ENCODE measurements at regions not wholly inside any gene's neighbourhood (a gene's known extent, or its start where the extent isn't known, plus 50 kb on each side); places are given as distances from the start of the nearest gene placed in this dataset.
A peak's percentile ranks its signal among the peaks of the same experiment; 100 is the strongest.

- no peak for DNase-seq (ENCODE audit: low read depth)
Measured at GRCh38 chr5:152270096-152270495, 135.0 kb downstream of the NMUR2 start.

DNA sequence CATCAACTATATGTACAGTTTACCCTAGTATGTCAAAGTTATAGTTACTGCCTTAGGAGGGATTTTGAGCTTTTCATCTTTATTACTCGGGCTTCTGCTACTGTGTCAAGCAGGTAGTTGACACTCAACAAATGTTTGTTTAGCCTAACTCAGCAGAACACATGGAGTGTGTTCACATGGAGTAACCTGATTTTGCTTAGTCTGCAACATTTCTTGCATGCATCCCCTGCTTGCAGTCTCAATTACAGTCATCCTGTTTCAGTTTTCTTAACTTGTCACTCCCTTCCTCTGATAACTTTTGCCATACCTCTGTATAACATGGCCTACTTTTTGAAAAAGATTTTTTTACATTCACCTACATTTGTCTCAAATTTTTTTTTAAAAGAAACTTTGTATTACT lies 135.5 kb downstream of the NMUR2 start:
- DNase-seq (ENCODE audit: low read depth): no peak

GRCh38 chr5:152264645-152265254 lies 140.3 kb downstream of the NMUR2 start:
- DNase-seq (ENCODE audit: low read depth): peak; percentile 4

DNA sequence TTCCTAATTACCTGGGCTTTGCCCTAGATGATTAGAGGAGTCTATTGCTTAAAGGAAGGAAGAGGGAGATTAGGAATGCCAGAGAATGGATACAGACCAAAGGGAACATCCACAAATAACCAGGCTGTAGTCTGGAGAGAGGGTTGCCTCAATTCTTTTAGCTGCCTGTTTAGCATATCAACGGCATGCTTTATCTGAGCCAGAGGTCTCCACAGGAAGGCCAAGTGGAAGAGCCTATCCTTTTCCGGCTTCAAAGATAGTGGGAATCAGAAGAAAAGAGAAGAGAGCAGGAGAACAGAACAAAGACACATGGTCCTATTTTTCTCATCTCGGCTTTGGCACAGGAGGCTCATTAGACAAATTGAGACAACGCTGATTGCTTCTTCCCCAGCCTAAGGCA lies 142.4 kb downstream of the NMUR2 start:
- no peak for DNase-seq (ENCODE audit: low read depth)

DNA sequence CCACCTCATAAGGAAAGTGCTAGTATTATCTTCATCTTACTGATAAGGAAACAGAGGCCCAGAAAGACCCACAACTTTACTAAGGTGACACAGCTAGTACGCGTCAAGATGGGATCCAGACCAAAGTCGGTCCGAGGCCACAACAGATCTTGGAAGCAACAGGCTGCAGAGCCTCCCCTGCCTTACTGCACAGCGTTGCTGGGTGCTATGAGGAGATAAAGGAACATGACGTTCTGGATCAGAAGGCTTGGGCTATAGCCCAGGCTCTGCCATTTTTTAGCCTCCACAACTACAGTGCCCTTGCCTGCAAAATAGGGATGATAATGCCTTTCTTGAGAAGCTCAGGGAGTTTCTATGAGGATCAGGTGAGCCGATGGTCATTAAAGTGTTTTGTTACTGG lies 144.1 kb downstream of the NMUR2 start:
- no peak for DNase-seq (ENCODE audit: low read depth)

GRCh38 chr5:152259702-152260101 lies 145.4 kb downstream of the NMUR2 start:
- DNase-seq (ENCODE audit: low read depth): no peak

DNA sequence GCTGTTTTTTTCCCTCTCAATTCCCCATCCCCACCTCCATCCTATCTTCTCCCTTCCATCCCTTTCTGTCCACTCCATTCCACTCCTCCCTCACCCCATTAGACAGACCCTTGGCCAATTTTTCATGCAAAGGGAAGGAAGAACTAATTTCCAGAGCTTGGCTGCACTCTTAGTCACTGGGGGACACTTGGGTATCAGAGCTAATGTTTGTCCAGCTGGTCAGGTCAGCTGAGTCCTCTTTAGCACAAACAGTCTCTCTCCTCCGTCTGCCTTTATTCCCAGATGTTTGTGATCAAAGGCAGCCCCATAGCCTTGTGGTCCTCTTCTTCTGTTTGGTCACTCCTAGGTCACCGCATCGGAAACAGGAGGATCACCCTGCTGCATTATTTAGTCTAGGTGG lies 148.5 kb downstream of the NMUR2 start:
- DNase-seq (ENCODE audit: low read depth): no peak

DNA sequence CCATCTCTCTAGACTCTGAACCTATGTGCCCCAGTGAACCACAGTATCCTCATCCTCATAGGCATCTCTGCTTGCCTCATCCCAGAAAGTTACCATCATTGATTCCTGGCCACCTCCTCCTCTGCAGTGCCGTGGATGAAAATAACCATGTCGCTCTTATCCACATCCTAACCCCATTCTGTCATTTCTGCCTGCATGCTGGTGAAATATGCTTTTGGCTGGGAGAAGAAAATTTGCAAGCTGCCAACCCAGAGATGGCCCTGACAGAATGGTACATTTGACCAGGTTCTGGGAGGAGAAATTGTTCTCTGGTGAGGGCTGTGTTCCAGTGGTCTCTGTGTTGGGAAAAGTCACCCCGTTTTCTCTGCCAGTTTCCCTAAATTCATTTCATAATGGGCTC lies 149.7 kb downstream of the NMUR2 start:
- no peak for DNase-seq (ENCODE audit: low read depth)

DNA sequence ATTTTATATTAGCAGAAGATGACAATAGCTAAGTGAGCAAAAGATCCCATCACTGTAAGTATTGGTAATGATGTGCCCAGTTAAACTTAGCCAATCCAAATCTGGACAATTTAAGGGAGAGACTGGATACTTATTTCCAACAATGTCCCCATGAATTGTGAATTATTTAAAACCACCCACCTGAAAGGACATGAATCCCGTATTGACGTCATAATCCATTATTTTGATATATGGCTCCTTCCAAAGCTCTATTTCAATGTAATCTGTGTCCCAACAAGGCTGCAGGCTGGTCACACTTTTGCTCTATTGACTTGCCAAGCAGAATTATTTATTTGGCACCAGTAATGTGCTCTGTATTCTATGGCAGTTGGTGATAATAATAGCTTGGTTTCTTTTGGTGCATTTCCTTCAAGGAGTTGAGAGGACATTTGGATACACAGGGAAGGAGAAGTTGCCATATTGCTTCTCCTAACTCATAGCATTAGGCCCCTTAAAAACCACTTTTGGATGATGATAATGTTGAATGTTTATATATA lies 157.2 kb downstream of the NMUR2 start:
- DNase-seq (ENCODE audit: low read depth): no peak

GRCh38 chr5:152246401-152246800 lies 158.7 kb downstream of the NMUR2 start:
- DNase-seq (ENCODE audit: low read depth): peak; percentile 24

DNA sequence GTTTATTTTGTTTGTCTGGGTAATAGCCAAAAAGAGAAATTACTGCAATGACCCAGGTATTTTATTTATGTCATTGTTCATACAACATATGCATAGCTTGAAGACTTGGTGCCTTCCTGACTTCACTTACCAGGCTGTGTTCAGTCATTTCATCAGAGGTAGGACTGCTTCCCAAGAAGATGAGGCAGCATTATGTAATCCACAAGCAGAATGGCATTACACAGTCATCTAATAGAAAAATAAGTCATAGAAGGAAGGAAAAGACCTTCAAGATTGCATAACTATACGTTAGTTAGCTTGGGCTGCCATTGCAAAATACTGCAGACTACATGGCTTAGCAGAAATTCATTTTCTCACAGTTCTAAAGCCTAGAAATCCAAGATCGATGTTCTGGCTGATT lies 167.5 kb downstream of the NMUR2 start:
- no peak for DNase-seq (ENCODE audit: low read depth)

GRCh38 chr5:152226191-152226590 lies 178.9 kb downstream of the NMUR2 start:
- no peak for DNase-seq (ENCODE audit: low read depth)

DNA sequence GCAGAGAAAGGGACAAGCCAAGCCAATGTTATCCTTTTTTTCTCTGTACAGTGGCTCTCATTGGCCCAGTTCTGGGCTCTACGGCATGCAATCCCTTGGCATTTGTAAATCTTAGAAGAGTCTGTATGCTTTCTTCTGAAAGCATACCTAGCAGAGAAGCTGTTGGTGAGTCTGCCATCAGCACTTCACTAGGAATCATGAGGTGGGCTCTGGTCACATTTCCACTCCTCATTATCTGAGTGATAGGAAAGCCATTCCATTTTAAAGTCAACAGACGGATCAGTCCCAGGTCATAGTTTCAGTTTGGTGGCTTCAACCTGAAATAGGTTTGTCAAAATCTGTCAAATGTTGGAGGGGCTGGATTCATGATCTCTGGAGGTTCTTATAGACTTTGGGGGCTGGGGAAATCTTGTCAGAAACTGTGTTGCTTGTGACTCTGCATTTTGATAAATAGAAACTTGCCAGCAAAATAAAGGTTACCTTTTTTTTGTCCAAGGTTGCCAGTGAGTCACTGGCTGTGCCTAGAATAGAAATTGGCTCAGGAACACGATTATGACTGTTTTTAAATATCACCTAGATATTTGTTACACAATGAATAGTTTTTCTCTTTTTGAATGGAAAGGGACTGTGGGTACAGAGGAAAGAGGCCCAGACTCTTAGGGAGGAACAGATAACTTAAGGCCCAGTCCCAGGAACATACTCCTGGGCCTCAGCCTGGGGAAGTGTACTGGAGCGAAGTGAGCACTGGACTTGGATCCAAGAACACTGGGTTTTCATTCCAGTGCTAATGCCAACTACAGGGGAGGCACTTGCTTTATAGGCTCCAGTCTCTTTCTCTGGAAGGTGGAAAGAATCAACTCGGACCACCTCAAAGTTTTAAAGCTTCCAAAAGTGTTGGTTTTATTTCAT lies 183.1 kb downstream of the NMUR2 start:
- peak; percentile 16 for DNase-seq (ENCODE audit: low read depth)

- DNase-seq (ENCODE audit: low read depth): no peak
Measured at GRCh38 chr5:152218694-152219093, 186.4 kb downstream of the NMUR2 start.

GRCh38 chr5:152205804-152206203 lies 199.3 kb downstream of the NMUR2 start:
- no peak for DNase-seq (ENCODE audit: low read depth)

DNA sequence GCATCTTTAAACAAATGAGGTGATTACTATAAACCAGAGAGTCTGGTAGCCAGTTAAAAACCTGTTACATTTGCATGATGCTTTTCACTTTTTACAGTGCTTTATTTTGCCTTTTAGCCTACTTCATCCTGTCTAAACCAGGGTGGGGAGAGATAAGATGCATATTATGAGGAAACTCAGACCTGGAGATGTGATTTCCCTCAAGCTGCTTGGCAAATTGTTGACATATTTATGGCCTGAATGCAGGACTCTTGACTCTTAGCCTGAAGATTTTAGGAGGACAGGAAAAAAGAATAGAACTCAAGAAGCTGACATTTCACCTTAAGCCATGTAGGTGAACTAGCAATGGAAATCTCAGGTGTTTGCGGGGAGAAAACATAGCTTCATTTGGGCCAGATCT lies 202.8 kb downstream of the NMUR2 start:
- DNase-seq (ENCODE audit: low read depth): no peak

DNA sequence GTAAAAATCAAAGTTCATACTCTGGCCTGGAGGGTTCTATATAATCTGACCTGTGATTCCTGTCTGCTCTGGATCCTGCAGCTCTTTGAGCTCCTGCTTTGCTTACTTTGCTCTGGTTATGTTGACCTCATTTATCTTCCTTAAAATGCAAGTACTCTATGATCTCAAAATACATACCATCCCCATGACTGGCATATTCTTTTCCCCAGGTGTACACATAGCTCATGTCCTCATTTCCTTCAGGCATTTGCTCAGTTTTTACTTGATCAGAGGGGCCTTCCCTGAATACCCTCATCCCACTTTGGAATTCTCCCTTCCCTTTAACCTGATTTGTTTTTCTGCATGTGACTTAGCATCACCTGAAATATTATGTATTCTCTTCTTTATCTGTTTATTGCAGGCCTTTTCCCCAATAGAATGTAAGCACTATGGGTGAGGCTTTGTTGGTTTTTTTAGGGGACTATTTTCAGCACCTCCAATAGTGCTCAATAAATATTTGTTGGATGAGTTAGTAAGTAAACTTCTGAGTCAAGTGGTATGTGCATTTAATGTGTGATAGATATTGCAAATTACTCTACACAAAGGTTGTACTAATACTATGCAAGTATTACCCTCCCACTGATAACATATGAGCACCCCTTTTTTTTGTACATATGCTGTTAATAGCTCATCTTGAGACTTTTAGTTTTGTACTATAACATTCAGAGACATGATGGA lies 211.5 kb downstream of the NMUR2 start:
- DNase-seq (ENCODE audit: low read depth): no peak

DNA sequence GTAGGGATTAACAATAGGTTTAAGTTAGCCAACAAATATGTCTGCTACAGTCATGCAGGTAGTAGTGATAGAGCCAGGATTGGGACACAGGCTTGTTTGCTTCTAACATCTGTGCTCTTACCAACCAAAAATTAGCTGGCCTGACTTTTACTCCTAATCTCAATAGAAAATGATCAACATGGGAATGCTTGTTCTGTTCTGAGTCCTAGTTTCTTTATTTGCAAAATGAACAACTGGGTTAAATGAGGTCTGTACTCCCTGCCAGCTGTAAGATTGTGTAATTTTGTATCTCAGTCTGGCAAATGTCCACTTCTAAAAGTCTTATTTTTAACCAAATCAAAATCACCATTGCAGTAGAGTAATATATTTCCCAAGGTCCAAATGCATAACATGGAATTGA lies 216.8 kb downstream of the NMUR2 start:
- DNase-seq (ENCODE audit: low read depth): no peak

- no peak for DNase-seq (ENCODE audit: low read depth)
Measured at GRCh38 chr5:152187668-152188067, 217.4 kb downstream of the NMUR2 start.

DNA sequence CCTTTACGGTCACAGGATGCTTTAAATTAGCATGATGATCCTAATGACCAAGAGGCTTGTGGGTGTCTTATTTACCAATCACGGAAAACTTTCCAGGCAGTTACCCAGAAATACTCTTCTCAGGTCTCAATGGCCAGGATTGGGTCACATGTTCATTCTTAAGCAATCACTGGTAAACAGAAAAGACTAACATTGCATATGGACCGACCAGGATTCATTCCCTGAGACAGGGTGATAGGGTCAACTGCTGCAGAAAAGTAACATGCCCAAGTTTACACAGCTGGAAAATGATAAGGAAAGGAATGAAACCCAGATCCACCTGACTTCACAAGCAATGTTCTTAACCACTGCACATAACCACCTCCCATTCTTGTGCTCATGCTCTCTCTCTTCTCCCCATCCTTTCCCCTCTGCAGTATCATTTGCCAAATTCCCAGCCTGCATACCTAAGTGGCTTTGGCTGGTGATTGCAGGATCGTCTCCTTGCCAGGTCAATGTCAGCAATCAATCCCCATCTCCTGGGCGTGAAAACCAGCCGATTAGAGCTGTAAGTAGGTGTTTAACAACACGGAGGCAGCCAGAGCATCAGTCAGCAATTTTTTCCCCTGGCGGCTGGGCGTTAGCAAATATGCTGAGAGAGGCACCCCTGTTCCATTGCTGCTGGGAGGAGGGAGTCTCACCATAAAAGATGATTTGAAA lies 219.4 kb downstream of the NMUR2 start:
- DNase-seq (ENCODE audit: low read depth): no peak

DNA sequence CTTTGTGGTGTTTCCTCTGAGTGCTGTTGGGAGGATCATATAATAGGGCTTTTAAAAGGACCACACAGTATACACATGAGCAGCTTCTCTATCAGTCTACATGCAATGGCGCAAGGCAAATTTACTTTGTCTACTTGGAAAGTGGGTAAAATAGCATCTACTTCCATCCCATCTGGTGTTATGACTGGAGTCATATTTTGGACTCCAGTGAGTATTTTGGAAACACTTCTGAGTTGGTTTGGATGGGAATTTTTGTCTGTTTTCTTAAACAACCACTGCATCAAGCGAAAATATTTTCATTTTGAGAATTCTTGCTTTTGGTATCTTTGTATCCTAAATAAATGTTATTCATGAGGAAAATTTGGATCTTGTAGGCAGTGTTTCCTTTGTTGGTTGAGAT lies 220.8 kb downstream of the NMUR2 start:
- DNase-seq (ENCODE audit: low read depth): no peak

DNA sequence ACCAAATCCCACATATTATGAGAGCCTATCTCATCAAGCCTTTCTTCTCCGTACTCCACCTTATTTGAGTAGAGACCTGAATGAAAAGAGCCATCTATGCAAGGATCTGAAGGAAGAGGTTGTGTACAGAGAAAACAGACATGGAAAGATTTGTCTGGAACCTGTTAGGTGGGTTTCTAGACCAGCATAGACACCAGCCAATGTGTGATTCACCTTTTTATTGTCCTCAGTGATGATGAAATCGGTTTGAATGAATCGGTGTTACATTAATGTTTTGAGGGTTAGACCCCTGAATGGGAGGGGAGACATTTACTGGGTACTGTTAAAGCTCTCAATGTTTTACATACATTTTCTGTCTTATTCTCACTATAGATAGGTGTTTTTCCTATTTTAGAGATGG lies 223.6 kb downstream of the NMUR2 start:
- DNase-seq (ENCODE audit: low read depth): no peak

All from renal cortical epithelial cell (primary cell).